ENCODE measurements at regions not wholly inside any gene's neighbourhood (a gene's known extent, or its start where the extent isn't known, plus 50 kb on each side); places are given as distances from the start of the nearest gene placed in this dataset.

GRCh38 chr2:67660015-67660602 is 263.0 kb downstream of the ETAA1 start:
- TF ChIP-seq POLR2A (IDR thresholded peaks at IDR 0.05; ENCODE audit: low read depth) (no peak), CTCF (IDR thresholded peaks at IDR 0.05) (no peak)
